ENCODE measurements at regions not wholly inside any gene's neighbourhood (a gene's known extent, or its start where the extent isn't known, plus 50 kb on each side); places are given as distances from the start of the nearest gene placed in this dataset.

- POLR2A ChIA-PET (ENCODE audit: low non-redundant PET) = no interaction called here
- CTCF ChIA-PET = interaction anchor here (0.6 kb wide), 2 partner anchors 12 to 537 kb away, joined by 3 to 4 read pairs; no protein-coding TSS in a partner anchor
- no peak for DNase-seq (ENCODE audit: low spot score)
- no peak overlapping the region for H3K27ac ChIP-seq
- TF ChIP-seq CTCF (conservative IDR thresholded peaks at IDR 0.05; ENCODE audit: low read depth) = no peak
These were observed 82.4 kb upstream of the RASGRF1 start for GRCh38 chr15:79172801-79173460.

GRCh38 chr15:79172032-79172481 lies 81.5 kb upstream of the RASGRF1 start:
- POLR2A ChIA-PET (ENCODE audit: low non-redundant PET) = no interaction called here
- no peak overlapping the region for H3K27ac ChIP-seq
- DNase-seq (ENCODE audit: low spot score) = no peak
- CTCF ChIA-PET = no interaction called here
- no peak for TF ChIP-seq CTCF (conservative IDR thresholded peaks at IDR 0.05; ENCODE audit: low read depth)

GRCh38 chr15:79171320-79172031 lies 80.9 kb upstream of the RASGRF1 start:
- POLR2A ChIA-PET (ENCODE audit: low non-redundant PET) = no interaction called here
- DNase-seq (ENCODE audit: low spot score) = no peak
- no peak for TF ChIP-seq CTCF (conservative IDR thresholded peaks at IDR 0.05; ENCODE audit: low read depth)
- CTCF ChIA-PET = no interaction called here
- no peak overlapping the region for H3K27ac ChIP-seq

- ChIA-PET CTCF (interaction anchor here (0.5 kb wide), 2 partner anchors 9 to 607 kb away, joined by 4 to 6 read pairs; no protein-coding TSS in a partner anchor), POLR2A (ENCODE audit: low non-redundant PET) (no interaction called here)
- DNase-seq (ENCODE audit: low spot score) = peak; percentile 84
- H3K27ac ChIP-seq = no peak overlapping the region
- TF ChIP-seq CTCF (conservative IDR thresholded peaks at IDR 0.05; ENCODE audit: low read depth) = no peak
These were observed 79.7 kb upstream of the RASGRF1 start for GRCh38 chr15:79170256-79170664.

- H3K27ac ChIP-seq = no peak overlapping the region
- no peak for TF ChIP-seq CTCF (conservative IDR thresholded peaks at IDR 0.05; ENCODE audit: low read depth)
- POLR2A ChIA-PET (ENCODE audit: low non-redundant PET) = no interaction called here
- no peak for DNase-seq (ENCODE audit: low spot score)
- CTCF ChIA-PET = interaction anchor here (0.8 kb wide), 1 partner anchor 142 kb away, joined by 3 read pairs; no protein-coding TSS in a partner anchor
These were observed 79.0 kb upstream of the RASGRF1 start for GRCh38 chr15:79169526-79170133.

- DNase-seq (ENCODE audit: low spot score) = no peak
- TF ChIP-seq CTCF (conservative IDR thresholded peaks at IDR 0.05; ENCODE audit: low read depth) = no peak
- H3K27ac ChIP-seq = no peak overlapping the region
- CTCF ChIA-PET = interaction anchor here (0.6 to 0.8 kb wide), 3 partner anchors 10 to 203 kb away, joined by 3 read pairs; no protein-coding TSS in a partner anchor
- POLR2A ChIA-PET (ENCODE audit: low non-redundant PET) = no interaction called here
These were observed 78.4 kb upstream of the RASGRF1 start for GRCh38 chr15:79168922-79169456.
